NCI-H446 treated with DMSO at 0.1 percent for 48 hours (cell line): ENCODE measurements at regions not wholly inside any gene's neighbourhood (a gene's known extent, or its start where the extent isn't known, plus 50 kb on each side); places are given as distances from the start of the nearest gene placed in this dataset.

Experiments used
- DNase-seq: peaks from one replicate; lab custom pipeline; 2025; lab: John Stamatoyannopoulos, UW

DNA sequence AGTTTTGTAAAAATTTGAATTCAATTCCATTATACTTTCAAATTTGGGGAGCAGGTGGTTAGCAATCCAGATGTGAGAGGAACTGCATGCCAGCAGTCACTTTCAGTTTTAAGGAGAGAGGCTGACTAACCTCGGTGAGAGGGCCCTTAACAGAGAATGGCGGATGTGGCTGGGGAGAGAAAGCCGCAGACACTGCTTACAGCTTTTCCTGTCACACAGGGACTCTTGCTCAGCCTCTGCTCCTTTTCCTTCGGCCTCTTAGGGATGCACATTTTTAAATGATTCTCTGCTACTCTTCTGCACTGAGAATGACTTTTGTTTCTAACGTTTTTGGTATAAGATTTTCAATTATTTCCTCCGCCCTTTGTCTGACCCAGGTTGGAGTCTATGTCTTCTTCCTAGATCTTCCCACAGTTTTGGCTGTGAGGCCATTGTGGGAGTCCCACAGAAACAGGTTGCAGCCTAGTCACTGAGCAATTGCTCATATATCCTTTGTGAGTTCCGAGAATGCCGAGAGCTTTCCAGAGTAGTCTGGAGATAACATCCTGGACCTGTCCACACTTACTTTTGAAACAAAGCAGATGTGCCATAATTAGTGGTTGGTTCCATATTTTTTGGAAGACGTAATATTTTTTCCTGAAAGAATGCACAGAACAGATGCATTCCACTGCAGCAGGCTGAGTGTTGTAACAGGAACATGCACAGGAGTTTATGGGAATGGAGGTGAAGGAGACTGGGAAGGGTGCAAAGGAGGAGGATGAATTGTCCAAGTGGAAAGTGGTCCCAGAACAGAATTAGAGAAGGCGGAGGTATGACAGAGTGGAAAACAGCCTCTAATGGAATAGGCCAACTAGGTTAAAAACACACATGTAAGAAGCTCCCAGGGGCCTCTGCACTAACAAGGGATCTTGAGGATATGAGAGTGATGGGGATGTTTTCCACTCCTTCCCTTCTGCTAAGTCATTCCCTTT lies 168.0 kb upstream of the ZNF32 start:
- no peak for DNase-seq

GRCh38 chr10:43815181-43815885 lies 166.7 kb upstream of the ZNF32 start:
- no peak for DNase-seq

DNA sequence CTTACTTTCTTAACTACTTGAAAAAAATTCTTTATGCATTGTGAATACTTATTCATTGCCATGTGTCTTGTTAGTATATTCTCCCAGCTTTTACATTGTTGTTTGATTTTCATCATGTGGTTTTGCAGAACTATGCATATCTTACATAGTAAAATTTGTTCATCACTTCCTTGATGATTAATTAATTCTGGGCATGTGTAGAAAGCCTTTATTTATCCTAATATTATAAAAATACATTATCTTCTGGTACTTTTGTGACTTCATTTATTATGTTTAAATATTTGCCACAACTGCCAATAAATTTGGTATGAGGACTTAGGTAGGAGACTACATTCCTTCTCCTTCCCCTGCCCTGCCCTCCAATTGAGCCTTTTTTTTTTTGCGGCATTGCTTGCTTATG lies 166.0 kb upstream of the ZNF32 start:
- DNase-seq: no peak

DNA sequence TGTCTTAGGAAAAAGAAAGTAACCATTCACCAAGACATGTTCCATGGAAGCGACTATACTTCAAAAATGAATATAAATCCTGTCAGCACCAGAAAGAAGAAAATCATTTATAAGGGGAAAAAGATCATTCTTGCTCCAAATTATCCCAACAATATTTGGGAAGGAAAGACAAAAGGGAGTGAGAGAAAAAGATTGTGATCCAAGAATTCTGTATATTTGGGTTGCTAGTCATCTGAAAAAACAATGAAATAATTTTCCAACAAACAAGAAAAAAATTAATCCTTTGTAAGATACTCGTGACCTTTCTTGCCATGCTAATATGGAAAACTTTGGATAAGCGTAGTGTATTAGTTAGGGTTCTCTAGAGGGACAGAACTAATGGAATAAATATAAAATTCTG lies 163.2 kb upstream of the ZNF32 start:
- DNase-seq: no peak

- DNase-seq: no peak
Observed at GRCh38 chr10:43809211-43809930, 160.7 kb upstream of the ZNF32 start.

DNA sequence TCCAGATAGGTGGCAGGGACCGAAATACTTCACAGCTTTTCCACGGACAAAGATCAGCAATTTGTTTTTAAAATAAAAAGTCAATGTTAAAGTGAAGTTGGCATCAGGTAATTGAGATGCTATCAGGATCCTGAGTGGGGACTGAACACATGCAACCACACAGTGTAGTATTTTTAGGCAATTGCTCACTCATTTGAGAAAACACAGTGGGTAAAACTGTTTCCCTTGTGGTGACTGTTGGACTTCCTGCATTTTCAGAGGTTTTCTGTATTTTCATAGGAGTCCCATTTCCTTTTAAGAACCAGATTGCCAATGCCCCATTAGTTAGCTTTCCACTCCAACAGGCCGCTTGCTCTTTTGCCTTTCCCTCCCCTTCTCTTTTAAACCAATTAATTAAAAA lies 159.5 kb upstream of the ZNF32 start:
- DNase-seq: no peak

GRCh38 chr10:43806831-43807640 lies 158.4 kb upstream of the ZNF32 start:
- DNase-seq: no peak

- no peak for DNase-seq
Observed at GRCh38 chr10:43803791-43804190, 155.1 kb upstream of the ZNF32 start.

DNA sequence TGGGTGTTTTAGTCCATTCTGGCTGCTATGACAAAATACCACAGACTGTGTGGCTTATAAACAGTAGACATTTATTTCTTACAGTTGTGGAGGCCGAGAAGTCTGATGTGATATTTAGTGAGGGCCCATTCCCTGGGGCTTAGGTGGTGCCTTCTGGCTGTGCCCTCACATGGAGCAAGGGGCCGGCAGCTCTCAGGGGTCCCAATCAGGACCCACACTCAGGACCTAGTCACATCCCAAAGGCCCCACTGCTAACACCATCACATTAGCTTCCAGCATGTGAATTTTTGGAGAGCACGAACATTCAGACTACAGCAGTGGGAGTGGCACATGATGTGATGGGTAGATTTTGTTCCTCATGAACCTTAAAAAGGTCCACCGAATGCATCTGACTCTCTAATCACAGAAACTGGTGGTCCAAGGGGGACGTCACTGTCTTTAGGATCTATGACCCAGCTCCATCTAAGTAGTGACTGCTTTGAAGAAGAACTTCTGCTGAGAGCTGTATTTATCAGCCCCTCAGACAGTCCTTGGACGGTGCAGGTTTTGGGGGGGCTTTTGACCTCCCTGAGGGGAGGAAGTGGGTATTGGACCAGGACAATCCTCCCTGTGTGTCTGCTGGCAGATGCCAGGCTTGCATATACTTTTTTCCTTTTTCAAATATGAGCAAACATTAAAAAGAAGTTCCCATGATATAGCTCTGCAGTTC lies 154.5 kb upstream of the ZNF32 start:
- DNase-seq: no peak

DNA sequence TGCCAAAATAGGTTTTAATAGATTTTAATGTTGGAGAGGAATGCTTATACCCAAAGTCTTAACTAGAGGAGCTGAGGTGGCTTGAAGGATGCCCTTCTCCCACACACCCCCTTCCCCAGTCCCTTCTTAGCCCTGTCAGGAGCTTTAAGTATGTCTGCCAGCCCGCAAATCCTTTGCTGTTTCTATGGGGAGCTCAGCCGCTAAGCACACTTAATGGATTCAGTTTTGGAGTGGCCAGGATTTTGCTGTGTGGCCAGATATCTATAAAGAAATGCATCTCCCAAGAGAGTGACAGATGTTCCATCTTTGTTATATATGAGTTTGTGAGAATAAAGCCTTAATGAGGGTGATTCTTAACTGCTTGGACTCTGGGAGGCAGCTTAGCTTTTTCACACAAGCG lies 152.9 kb upstream of the ZNF32 start:
- DNase-seq: no peak

DNA sequence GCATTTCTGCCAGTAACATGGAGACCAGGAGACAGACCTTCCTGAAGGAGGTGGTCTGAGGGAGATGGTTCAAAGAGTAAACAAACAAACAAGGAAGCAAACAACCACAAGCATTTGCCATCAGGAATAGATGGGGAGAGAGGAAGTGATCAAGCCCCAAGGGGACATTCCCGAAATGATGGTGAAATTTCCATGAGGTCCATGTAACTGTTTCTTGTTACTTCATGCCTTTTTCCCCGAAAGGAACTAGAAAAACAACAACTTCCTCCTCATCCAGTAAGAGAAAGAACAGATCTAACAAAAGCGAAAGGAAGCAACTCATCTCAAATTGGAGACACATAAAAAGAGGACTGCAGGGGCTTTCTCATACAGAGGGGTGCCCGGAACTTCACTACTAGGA lies 152.5 kb upstream of the ZNF32 start:
- DNase-seq: no peak

DNA sequence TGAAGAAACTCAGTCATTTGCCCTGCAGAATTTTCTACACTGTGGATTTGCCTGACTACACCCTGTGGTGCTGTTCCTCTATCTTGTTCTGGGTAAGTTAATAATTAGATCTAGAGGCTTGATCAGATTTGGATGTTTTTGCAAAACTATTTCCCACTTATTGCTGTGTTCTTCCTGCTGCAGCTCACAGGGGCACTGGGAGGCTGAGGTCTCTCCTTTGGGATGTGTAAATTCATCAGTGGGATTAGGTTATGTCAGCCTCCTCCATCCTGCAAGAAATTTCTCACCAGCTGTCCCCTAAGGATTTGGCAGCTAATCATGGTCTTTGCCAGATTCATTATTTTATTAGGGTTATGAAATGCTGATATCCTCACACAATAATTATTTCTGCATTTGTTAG lies 148.1 kb upstream of the ZNF32 start:
- no peak for DNase-seq

DNA sequence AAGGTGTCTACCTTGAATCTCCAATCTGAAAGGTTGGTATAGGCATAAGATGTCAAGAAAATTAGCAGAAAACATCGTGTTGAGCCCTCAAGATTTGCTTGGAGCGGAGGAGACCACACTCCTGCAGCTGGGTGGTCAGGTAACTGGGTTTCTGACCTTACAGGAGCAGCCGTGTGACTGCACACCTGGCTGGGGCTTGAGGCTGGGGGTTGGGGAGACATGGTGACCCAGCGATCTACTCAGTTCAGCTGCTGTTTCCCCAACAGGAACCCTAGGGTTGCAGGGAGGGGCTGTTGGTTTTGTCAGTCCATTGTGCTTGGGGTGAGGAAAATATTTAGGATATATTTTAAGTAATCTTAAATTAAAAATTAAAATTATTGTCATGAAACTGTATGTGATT lies 147.0 kb upstream of the ZNF32 start:
- DNase-seq: no peak

- DNase-seq: no peak
Observed at GRCh38 chr10:43795093-43795492, 146.4 kb upstream of the ZNF32 start.

GRCh38 chr10:43794181-43794815 lies 145.6 kb upstream of the ZNF32 start:
- DNase-seq: no peak

GRCh38 chr10:43793704-43794103 lies 145.0 kb upstream of the ZNF32 start:
- no peak for DNase-seq

- DNase-seq: no peak
Observed at GRCh38 chr10:43790147-43790546, 141.5 kb upstream of the ZNF32 start.

DNA sequence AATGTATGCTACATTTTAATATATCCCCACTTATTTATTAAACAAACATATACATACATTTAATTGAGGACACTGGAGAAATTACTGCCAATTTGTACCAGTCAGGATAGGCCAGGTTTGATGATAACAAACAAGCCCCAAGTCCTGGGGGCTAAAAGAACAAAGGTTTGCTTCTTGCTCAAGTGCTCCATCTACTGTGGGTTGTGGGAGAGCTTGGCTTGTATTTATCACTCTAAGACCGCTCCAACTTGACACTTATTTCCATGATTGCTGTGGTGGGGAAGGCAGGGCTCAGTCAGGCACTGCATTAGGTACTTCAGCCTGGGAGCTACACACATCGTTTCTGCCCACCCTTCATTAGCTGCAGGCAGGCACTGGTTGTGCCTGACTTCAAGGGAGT lies 136.6 kb upstream of the ZNF32 start:
- no peak for DNase-seq

GRCh38 chr10:43782814-43783213 lies 134.1 kb upstream of the ZNF32 start:
- DNase-seq: no peak

- DNase-seq: no peak
Observed at GRCh38 chr10:43781480-43782361, 133.0 kb upstream of the ZNF32 start.
